Liver (tissue), 8 donors: ENCODE measurements at regions not wholly inside any gene's neighbourhood (a gene's known extent, or its start where the extent isn't known, plus 50 kb on each side); places are given as distances from the start of the nearest gene placed in this dataset.

Experiments used
- DNase-seq: peaks from one replicate; pipeline ENCODE4 v3.0.0-alpha.2; 2017; ENCODE audit warnings: low spot score
- H3K27ac ChIP-seq, 2 donors: one replicate each; pipeline ENCODE4 v1.7.0; 2013; ENCODE audit warnings: inconsistent platforms in 2 of 2, low read length in 2 of 2, control low read depth in 1 of 2, low read depth in 1 of 2, mild to moderate bottlenecking in 1 of 2
- H3K27me3 ChIP-seq, 4 donors: one replicate each; pipeline versions ENCODE4 v1.6.1 to v1.7.0; 2013; ENCODE audit warnings: low read length in 3 of 4, inconsistent platforms in 1 of 4, mild to moderate bottlenecking in 1 of 4, moderate library complexity in 1 of 4; ENCODE audit not compliant: control insufficient read depth in 4 of 4, insufficient read depth in 4 of 4
- H3K36me3 ChIP-seq, 4 donors: one replicate each; pipeline versions ENCODE4 v1.6.1 to v1.7.0; 2013; ENCODE audit warnings: low read length in 3 of 4, mild to moderate bottlenecking in 3 of 4, low read depth in 1 of 4, moderate library complexity in 1 of 4; ENCODE audit not compliant: control insufficient read depth in 4 of 4, insufficient read depth in 3 of 4
- H3K4me1 ChIP-seq, 4 donors: one replicate each; pipeline versions ENCODE4 v1.6.1 to v1.7.0; 2013; ENCODE audit warnings: low read length in 3 of 4, mild to moderate bottlenecking in 3 of 4, moderate library complexity in 1 of 4; ENCODE audit not compliant: control insufficient read depth in 4 of 4, insufficient read depth in 4 of 4
- H3K4me3 ChIP-seq, 3 donors: one replicate each; pipeline versions ENCODE4 v1.6.1 to v1.7.0; 2013; ENCODE audit warnings: low read length in 3 of 3, control low read depth in 1 of 3, low read depth in 1 of 3, mild to moderate bottlenecking in 1 of 3
- H3K9ac ChIP-seq, 2 donors: one replicate each; pipeline ENCODE4 v1.7.0; 2013; ENCODE audit warnings: low read length in 2 of 2, mild to moderate bottlenecking in 2 of 2, moderate library complexity in 2 of 2, control low read depth in 1 of 2, low read depth in 1 of 2
- H3K9me3 ChIP-seq, 4 donors: one replicate each; pipeline versions ENCODE4 v1.6.1 to v1.7.0; 2013; ENCODE audit warnings: low read length in 3 of 4; ENCODE audit not compliant: control insufficient read depth in 4 of 4
- ATF3 ChIP-seq: IDR thresholded peaks from 2 replicates; pipeline ENCODE4 v1.6.1; 2016; ENCODE audit warnings: antibody characterized with exemption
- EGR1 ChIP-seq, 2 donors: IDR thresholded peaks; 2 replicates each; pipeline ENCODE4 v1.6.1; 2016 to 2018; ENCODE audit warnings: antibody characterized with exemption in 2 of 2, low read depth in 2 of 2
- FOXA1 ChIP-seq: IDR thresholded peaks from 2 replicates; pipeline ENCODE4 v1.6.1; 2016; ENCODE audit warnings: antibody characterized with exemption
- FOXA2 ChIP-seq: IDR thresholded peaks from 2 replicates; pipeline ENCODE4 v1.6.1; 2016; ENCODE audit warnings: antibody characterized with exemption
- GABPA ChIP-seq, 2 donors: IDR thresholded peaks in 1 of 2; conservative IDR thresholded peaks in 1 of 2; 2 replicates each; pipeline ENCODE4 v1.6.1; 2016; ENCODE audit warnings: antibody characterized with exemption in 2 of 2, mild to moderate bottlenecking in 1 of 2, moderate library complexity in 1 of 2
- HNF4A ChIP-seq, 2 donors: conservative IDR thresholded peaks; 2 replicates each; pipeline ENCODE4 v1.6.1; 2016; ENCODE audit warnings: antibody characterized with exemption in 2 of 2, mild to moderate bottlenecking in 2 of 2
- HNF4G ChIP-seq: IDR thresholded peaks from 2 replicates; pipeline ENCODE4 v1.6.1; 2016; ENCODE audit warnings: antibody characterized with exemption
- JUND ChIP-seq, 2 donors: IDR thresholded peaks; 2 replicates each; pipeline ENCODE4 v1.6.1; 2016; ENCODE audit warnings: antibody characterized with exemption in 2 of 2
- MAX ChIP-seq: IDR thresholded peaks from 2 replicates; pipeline ENCODE4 v1.6.1; 2016; ENCODE audit warnings: antibody characterized with exemption
- NR2F2 ChIP-seq: IDR thresholded peaks from 2 replicates; pipeline ENCODE4 v1.6.1; 2016; ENCODE audit warnings: antibody characterized with exemption
- RAD21 ChIP-seq, 2 donors: IDR thresholded peaks; 2 replicates each; pipeline ENCODE4 v1.6.1; 2016; ENCODE audit warnings: antibody characterized with exemption in 2 of 2, mild to moderate bottlenecking in 2 of 2
- RXRA ChIP-seq, 2 donors: IDR thresholded peaks; 2 replicates each; pipeline ENCODE4 v1.6.1; 2017 to 2018; ENCODE audit warnings: antibody characterized with exemption in 2 of 2, mild to moderate bottlenecking in 1 of 2
- SP1 ChIP-seq: IDR thresholded peaks from 2 replicates; pipeline ENCODE4 v1.6.1; 2018; ENCODE audit warnings: antibody characterized with exemption, mild to moderate bottlenecking
- TAF1 ChIP-seq: conservative IDR thresholded peaks from 2 replicates; pipeline ENCODE4 v1.6.1; 2016; ENCODE audit warnings: antibody characterized with exemption, mild to moderate bottlenecking
- YY1 ChIP-seq: IDR thresholded peaks from 2 replicates; pipeline ENCODE4 v1.6.1; 2016; ENCODE audit warnings: antibody characterized with exemption, mild to moderate bottlenecking
- ZBTB33 ChIP-seq: IDR thresholded peaks from 2 replicates; pipeline ENCODE4 v1.6.1; 2016; ENCODE audit warnings: antibody characterized with exemption
- WGBS: extraction: QIAGEN DNeasy Blood & Tissue Kit; methylation state at CpG from one replicate; pipeline ENCODE4 v1.1.7; 2013; 5-methylcytosine and 5-hydroxymethylcytosine counted together
- TF ChIP-seq, protein P1 (sequence below): IDR thresholded peaks from 2 replicates; pipeline ENCODE4 v1.6.1; 2016; ENCODE audit warnings: antibody characterized with exemption, mild to moderate bottlenecking
- TF ChIP-seq, protein P2 (sequence below): fragments of 150-350 bp; IDR thresholded peaks from 2 replicates; pipeline ENCODE4 v1.5.1; 2017; ENCODE audit warnings: improper control_type of control experiment, low read depth, low read length; ENCODE audit not compliant: missing input control
- donor health status: healthy.
- donor health status: healthy.
- donor health status: healthy.
- donor health status: healthy.
- donor health status: healthy.

GRCh38 chr3:22103423-22103822, 352.4 kb upstream of the ZNF385D start:
- Histone ChIP-seq H3K27me3 (no peaks in the 10 kb centered on the region), H3K9me3 (no peaks in the 10 kb centered on the region), H3K4me1 (peaks cover 6 to 13% (median 9%) of the 10 kb centered on the region in 4 donors), H3K9ac (no peak overlapping the region), H3K27ac (no peak overlapping the region), H3K36me3 (no peaks in the 10 kb centered on the region), H3K4me3 (no peak overlapping the region)
- 58% methylated on average over 1 of the region's 1 CpG for WGBS
- DNase-seq, result no peak
- TF ChIP-seq FOXA1 (no peak), JUND (IDR thresholded peaks at IDR 0.05) (no peak), HNF4A (conservative IDR thresholded peaks at IDR 0.05) (no peak), RXRA (IDR thresholded peaks at IDR 0.05) (no peak)

GRCh38 chr3:22106213-22106896, 355.3 kb upstream of the ZNF385D start:
- Histone ChIP-seq H3K27ac (peak overlapping the region; percentile 56 to 72), H3K4me1 (peaks cover 6 to 13% (median 9%) of the 10 kb centered on the region in 4 donors), H3K9me3 (no peaks in the 10 kb centered on the region), H3K9ac (no peak overlapping the region), H3K27me3 (no peaks in the 10 kb centered on the region), H3K4me3 (peak overlapping the region in 1 of 3 donors; percentile 24), H3K36me3 (no peaks in the 10 kb centered on the region)
- no peak for DNase-seq
- 34% methylated on average over 5 of the region's 5 CpGs for WGBS
- TF ChIP-seq RXRA (IDR thresholded peaks at IDR 0.05), result peak; percentile 87 to 91
- TF ChIP-seq GABPA (IDR thresholded peaks at IDR 0.05 in 1 of 2, conservative IDR thresholded peaks at IDR 0.05 in 1 of 2), result no peak
- TF ChIP-seq FOXA2, result no peak
- peak; percentile 85 to 90 for TF ChIP-seq HNF4A (conservative IDR thresholded peaks at IDR 0.05)
- peak; percentile 66 to 68 for TF ChIP-seq JUND (IDR thresholded peaks at IDR 0.05)
- peak; percentile 98 for TF ChIP-seq SP1
- no peak for TF ChIP-seq NR2F2
- TF ChIP-seq, protein P1, sequence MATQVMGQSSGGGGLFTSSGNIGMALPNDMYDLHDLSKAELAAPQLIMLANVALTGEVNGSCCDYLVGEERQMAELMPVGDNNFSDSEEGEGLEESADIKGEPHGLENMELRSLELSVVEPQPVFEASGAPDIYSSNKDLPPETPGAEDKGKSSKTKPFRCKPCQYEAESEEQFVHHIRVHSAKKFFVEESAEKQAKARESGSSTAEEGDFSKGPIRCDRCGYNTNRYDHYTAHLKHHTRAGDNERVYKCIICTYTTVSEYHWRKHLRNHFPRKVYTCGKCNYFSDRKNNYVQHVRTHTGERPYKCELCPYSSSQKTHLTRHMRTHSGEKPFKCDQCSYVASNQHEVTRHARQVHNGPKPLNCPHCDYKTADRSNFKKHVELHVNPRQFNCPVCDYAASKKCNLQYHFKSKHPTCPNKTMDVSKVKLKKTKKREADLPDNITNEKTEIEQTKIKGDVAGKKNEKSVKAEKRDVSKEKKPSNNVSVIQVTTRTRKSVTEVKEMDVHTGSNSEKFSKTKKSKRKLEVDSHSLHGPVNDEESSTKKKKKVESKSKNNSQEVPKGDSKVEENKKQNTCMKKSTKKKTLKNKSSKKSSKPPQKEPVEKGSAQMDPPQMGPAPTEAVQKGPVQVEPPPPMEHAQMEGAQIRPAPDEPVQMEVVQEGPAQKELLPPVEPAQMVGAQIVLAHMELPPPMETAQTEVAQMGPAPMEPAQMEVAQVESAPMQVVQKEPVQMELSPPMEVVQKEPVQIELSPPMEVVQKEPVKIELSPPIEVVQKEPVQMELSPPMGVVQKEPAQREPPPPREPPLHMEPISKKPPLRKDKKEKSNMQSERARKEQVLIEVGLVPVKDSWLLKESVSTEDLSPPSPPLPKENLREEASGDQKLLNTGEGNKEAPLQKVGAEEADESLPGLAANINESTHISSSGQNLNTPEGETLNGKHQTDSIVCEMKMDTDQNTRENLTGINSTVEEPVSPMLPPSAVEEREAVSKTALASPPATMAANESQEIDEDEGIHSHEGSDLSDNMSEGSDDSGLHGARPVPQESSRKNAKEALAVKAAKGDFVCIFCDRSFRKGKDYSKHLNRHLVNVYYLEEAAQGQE, result peak; percentile 53
- no peak for TF ChIP-seq EGR1 (IDR thresholded peaks at IDR 0.05; ENCODE audit: low read depth in 2 of 2)
- peak; percentile 49 for TF ChIP-seq HNF4G
- TF ChIP-seq, protein P2, sequence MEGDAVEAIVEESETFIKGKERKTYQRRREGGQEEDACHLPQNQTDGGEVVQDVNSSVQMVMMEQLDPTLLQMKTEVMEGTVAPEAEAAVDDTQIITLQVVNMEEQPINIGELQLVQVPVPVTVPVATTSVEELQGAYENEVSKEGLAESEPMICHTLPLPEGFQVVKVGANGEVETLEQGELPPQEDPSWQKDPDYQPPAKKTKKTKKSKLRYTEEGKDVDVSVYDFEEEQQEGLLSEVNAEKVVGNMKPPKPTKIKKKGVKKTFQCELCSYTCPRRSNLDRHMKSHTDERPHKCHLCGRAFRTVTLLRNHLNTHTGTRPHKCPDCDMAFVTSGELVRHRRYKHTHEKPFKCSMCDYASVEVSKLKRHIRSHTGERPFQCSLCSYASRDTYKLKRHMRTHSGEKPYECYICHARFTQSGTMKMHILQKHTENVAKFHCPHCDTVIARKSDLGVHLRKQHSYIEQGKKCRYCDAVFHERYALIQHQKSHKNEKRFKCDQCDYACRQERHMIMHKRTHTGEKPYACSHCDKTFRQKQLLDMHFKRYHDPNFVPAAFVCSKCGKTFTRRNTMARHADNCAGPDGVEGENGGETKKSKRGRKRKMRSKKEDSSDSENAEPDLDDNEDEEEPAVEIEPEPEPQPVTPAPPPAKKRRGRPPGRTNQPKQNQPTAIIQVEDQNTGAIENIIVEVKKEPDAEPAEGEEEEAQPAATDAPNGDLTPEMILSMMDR, result no peak
- no peak for TF ChIP-seq YY1
- no peak for TF ChIP-seq TAF1
- TF ChIP-seq MAX, result peak; percentile 37
- no peak for TF ChIP-seq RAD21 (IDR thresholded peaks at IDR 0.05)
- no peak for TF ChIP-seq FOXA1
- peak; percentile 13 for TF ChIP-seq ZBTB33
- TF ChIP-seq ATF3, result peak; percentile 74
